GM19372 (cell line): ENCODE measurements at regions not wholly inside any gene's neighbourhood (a gene's known extent, or its start where the extent isn't known, plus 50 kb on each side); places are given as distances from the start of the nearest gene placed in this dataset.
A peak's percentile ranks its signal among the peaks of the same experiment; 100 is the strongest.
"Not testable (repeated sequence)": the region's sequence is repeated elsewhere in the genome, so short reads cannot be mapped to it uniquely, and the experiment has no call there.

Experiments
- ATAC-seq: cut with Tn5 transposase; IDR thresholded peaks from one replicate; pipeline ENCODE4 v1.9.1; 2021; ENCODE audit warnings: mild to moderate bottlenecking, low read depth, moderate library complexity; ENCODE audit not compliant: unreplicated experiment

DNA sequence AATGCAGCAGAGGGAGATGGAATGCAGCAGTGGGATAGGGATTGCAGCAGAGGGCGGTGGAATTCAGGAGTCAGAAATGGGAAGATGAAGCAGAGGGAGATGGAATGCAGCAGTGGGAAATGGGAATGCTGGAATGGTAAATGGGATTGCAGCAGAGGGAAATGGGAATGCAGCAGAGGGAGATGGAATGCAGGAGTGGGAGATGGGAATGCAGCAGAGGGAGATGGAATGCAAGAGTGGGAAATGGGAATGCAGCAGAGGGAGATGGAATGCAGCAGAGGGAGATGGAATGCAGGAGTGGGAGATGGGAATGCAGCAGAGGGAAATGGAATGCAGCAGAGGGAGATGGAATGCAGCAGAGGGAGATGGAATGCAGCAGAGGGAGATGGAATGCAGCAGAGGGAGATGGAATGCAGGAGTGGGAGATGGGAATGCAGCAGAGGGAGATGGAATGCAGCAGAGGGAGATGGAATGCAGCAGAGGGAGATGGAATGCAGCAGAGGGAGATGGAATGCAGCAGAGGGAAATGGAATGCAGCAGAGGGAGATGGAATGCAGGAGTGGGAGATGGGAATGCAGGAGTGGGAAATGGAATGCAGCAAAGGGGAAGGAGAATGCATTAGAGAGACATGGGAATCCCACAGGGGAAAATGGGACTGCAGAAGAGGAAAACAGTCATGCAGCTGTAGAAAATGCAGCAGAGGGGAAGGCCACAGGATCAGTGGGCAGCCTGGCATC lies 329.8 kb downstream of the EMP1 start:
- not testable (repeated sequence) for ATAC-seq

GRCh38 chr12:13523536-13524307 lies 327.2 kb downstream of the EMP1 start:
- no peak for ATAC-seq

DNA sequence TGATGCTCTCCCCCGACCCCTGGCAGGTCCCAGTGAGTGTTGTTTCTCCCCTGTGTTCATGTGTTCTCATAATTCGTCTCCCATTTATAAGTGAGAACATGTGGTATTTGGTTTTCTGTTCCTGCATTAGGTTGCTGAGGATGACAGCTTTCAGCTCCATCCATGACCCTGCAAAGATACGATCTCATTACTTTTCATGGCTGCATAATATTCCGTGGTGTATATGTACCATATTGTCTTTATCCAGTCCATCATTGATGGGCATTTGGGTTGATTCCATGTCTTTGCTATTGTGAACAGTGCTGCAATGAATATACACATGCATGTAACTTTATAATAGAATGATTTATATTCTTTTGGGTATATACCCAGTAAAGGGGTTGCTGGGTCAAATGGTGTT lies 321.5 kb downstream of the EMP1 start:
- ATAC-seq: not testable (repeated sequence)

GRCh38 chr12:13509740-13510139 lies 313.2 kb downstream of the EMP1 start:
- ATAC-seq: no peak

- ATAC-seq: no peak
Measured at GRCh38 chr12:13505636-13506035, 309.1 kb downstream of the EMP1 start.

GRCh38 chr12:13505224-13505623 lies 308.7 kb downstream of the EMP1 start:
- ATAC-seq: no peak

GRCh38 chr12:13504736-13505135 lies 308.2 kb downstream of the EMP1 start:
- no peak for ATAC-seq

GRCh38 chr12:13504074-13504473 lies 307.5 kb downstream of the EMP1 start:
- ATAC-seq: no peak

DNA sequence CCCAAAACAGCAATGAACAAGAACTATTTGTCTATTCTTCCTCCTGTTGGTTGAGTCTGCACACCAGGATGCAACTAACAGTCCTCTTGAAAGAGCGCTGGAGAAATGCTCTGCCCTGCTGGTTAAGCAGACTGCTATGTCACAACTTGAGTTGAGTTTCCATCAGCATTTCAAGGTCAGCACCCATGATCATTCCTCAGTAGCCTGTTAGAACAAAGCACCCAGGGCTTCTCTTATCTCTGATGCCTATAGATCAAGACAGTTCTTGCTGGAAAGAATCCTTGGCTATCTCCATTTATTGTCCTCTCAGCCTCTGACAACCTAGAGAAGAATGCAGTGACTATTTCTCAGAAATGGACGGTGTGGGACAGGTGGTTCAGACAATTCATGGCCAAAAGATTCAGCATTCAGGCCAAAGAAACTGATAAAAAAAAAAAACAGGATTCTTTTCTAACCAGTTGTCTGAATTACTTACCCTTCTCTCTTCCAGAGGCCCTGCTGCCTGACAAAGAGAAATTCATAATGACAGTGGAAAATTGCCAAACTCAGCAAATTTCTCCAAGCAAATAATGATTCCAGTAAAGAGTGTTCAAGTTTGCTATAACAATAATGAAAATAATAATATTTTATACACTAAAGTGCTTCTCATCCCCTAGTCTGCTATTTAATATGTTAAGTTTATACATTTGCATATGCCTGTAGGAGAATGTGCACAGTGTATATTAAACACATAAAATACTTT lies 306.7 kb downstream of the EMP1 start:
- ATAC-seq: no peak

GRCh38 chr12:13499008-13499407 lies 302.5 kb downstream of the EMP1 start:
- ATAC-seq: no peak

DNA sequence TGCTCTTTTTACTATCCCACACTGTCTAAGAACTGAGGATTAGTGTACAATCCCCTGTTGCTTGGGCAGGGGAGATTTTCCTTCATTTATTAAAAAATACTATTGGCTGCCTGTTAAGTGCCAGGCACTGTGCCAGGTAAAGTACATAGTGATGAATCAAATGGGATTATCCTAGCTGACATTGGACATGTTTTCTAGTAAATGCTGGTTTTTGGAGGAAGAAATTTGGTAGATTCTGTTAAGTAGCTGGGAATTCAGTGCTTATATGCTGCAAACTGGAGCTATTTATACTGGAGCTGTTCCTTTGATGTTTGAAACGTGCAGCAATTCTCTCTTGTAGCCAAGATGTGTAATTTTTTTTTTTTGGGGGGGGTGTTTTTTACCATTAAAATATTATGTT lies 299.6 kb downstream of the EMP1 start:
- ATAC-seq: no peak

- ATAC-seq: no peak
Measured at GRCh38 chr12:13489246-13489645, 292.7 kb downstream of the EMP1 start.

- ATAC-seq: no peak
Measured at GRCh38 chr12:13487326-13487725, 290.8 kb downstream of the EMP1 start.

DNA sequence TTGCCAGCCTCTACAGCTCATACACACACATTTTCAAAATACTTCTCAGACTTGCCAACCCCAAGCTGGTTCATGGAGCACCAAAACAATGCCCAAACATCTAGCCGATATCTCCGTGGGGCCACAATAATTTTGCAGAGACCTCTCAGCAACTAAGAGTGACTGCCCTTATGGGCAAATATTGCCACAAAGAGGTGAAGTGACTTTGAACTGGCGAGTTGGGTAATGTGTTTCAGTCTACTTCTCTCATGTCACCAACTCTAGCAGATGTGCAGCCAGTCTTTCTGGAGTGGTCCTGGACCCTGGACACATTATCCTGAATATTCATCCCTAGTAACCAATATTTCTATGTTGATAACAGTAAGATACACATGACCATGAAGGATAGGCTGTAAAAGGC lies 290.3 kb downstream of the EMP1 start:
- ATAC-seq: no peak

DNA sequence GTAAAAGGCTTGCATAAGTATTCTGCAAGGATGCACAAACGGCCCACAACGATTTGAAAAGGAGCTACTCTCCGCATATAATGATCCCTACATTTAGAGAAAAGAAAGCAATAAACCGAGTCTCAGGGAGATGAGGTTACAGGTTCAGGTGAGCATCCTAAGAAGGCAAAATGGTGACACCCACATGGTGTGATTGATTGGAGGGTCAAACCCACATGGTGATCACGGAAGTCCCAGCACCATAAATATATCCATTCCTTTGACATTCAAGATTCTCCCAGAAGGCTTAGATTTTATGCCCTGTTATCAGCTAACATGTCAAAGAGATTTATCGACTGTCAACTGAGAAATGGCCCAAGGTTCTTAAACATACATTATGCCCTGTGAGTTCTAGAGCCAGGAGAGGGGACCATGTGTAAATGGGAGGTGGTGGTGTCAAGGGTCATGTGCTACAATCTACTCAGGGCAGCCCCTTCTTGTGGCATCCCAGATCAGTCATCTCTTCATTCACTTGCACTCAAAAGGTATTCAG lies 282.2 kb downstream of the EMP1 start:
- ATAC-seq: no peak

GRCh38 chr12:13474381-13474780 lies 277.9 kb downstream of the EMP1 start:
- no peak for ATAC-seq

DNA sequence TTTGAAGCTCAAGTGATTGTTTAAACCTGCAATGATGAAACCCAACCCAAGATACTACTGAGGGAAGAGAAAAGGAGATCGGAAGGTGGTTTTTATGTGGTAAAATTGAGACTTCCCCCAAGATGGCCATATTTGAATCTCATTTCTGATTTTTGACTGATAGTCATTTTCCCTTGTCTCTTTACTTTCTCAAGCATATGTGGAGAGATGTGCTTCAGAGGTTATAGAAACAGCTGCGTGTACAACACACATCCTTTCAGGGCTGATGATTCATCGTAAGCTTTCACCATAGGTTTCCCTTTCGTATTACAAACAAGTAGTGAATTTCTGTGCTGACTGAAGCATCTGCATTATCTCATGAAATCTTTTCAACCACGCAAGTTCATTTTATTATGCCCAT lies 276.2 kb downstream of the EMP1 start:
- ATAC-seq: peak; percentile 95

GRCh38 chr12:13471471-13471870 lies 274.9 kb downstream of the EMP1 start:
- no peak for ATAC-seq

- ATAC-seq: no peak
Measured at GRCh38 chr12:13465635-13466034, 269.1 kb downstream of the EMP1 start.

- ATAC-seq: no peak
Measured at GRCh38 chr12:13463189-13463588, 266.7 kb downstream of the EMP1 start.

GRCh38 chr12:13462450-13462849 lies 265.9 kb downstream of the EMP1 start:
- no peak for ATAC-seq
